ENCODE measurements at regions not wholly inside any gene's neighbourhood (a gene's known extent, or its start where the extent isn't known, plus 50 kb on each side); places are given as distances from the start of the nearest gene placed in this dataset.
A peak's percentile ranks its signal among the peaks of the same experiment; 100 is the strongest.

DNA sequence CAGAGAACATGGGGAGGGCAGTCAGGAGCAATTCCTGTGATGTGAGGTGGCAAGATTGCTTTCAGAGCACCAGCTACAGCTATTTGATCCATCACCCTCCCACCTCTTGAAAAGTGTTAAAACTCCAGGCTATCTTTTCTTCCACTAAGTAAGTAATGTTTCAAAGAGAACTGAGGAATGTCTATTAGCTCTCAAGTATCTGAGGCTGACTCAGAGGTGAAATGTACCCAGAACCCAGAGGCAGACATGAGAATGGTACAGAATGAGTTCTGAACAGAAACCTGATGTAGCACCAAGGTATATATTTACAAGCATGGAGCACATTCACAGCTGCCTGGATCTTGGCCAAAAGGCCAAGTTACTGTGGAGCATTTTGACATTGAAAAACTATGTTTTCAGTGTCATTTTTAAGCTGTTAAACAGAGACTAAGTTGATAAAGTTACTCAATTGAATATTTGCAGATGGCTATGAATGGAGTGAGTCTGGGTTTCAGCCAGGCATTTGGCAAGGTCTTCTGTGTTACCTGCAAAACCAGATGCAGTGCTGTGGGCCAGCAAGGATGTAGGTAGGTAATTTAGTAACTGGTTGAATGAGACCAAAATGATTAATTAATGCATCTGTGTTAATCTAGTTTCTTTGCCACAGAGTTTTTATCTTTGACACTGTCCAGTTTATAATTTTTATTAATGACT lies 227.7 kb upstream of the CD96 start:
- DNase-seq, result no peak

DNA sequence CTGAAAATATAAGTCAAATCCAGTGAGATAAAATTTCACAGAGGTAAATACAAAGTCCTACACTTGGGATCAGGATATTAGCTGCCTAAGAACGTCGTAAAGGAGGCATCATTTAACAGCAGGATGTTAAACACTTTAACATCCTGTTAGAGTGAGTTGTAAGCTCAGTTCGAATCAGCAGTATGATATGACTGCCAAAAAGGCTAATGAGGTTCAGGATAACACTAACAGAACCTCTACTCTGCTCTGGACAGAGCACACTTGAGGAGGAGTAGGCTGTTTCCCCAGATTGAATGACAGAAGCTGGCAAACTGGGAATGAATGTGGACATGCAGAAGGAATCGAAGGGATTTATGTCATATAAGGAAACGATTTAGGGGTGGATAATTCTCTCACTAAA lies 227.1 kb upstream of the CD96 start:
- DNase-seq, result peak; percentile 22

DNA sequence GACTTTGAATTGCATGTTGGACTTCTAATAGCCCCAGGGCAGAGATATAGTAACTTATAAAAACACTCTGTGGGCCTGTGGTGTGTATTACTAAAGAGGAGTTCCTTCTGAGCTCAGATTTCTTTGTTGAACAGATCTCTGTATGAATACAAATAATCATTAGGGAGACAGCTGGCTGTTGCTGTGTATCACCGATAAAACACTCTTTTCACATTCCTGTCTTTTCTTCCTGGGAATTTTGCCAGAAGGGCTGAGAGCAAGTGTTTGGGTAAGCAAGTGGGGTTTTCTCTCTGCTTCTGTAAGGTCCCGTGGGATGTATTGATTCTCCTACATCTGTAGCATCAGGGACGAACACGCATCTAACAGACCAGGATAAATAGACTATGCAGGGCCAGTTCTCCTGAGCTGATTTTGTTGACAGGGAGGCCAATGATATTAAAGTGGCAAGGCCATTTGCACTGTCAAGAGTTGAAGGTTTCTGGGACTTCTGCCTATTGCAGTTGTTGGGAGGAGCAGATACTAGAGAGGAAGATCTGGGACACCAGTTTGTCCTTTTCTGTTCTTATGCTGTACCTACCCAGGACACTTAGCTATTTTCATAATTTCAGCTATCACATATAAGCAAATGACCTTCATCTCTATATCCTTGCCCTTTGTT lies 225.9 kb upstream of the CD96 start:
- DNase-seq, result peak; percentile 14

DNA sequence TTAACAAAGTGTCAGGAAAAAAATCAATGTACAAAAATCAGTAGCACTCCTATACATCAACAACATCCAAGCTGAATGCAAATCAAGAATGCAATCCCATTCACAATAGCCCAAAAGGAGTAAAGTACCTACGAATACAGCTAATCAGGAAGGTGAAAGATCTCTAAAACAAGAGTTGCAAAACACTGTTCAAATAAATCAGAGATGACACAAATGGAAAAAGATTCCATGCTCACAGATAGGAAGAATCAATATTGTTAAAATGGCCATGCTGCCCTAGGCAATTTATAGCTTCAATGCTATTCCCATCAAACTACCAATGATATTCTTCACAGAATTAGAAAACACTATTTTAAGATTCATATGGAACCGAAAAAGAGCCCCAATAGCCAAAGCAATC lies 223.7 kb upstream of the CD96 start:
- DNase-seq, result no peak

DNA sequence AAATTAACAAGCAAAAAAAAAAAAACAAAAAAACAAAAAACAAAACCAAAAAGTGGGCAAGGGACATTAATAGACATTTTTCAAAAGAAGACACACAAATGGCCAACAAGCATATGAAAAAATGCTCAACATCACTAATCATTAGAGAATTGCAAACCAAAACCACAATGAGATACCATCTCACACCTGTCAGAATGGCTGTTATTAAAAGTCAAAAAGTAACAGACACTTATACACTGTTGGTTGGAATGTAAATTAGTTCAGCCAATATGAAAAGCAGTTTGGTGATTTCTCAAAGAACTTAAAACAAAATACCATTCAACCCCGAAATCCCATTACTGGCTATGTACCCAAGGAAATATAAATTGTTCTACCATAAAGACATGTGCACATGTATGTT lies 222.4 kb upstream of the CD96 start:
- DNase-seq, result no peak

DNA sequence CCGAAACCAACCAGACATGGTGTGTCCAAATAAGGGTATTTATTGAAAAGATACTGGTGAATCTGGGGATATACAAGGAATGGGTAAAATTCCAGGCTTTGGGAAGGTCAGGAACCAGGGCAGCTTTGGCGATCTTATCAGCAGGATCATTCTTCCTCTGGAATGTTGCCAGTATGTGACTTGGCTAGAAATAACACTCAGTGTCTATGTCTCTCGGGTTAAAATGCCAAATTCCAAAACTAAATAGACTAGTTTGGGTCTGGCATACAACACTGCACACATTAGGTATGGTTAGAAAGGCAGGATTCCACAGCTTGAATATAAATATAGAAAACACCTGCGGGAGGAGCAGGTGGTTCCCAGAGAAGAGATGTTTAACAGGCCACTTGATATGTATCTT lies 220.2 kb upstream of the CD96 start:
- peak; percentile 59 for DNase-seq

DNA sequence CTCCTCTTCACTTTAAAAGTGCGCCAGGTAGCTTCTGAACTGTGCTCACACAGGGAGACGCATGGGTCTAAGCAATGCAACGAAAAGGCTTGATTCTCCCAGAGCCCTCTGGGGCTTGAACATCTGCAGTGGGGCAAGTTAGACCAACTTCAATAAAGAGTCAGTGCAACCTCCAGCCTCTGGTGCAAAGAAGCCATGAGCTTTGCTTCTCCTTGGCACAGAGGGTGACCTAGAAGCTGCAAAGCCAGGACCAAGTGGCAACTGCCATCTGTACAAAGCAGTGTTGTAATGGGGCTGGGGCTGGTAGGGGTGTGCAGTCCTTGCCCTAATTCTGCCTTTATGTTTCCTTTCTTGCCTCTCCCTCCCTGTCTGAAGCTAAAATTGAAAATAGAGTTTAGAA lies 219.0 kb upstream of the CD96 start:
- DNase-seq, result no peak

DNA sequence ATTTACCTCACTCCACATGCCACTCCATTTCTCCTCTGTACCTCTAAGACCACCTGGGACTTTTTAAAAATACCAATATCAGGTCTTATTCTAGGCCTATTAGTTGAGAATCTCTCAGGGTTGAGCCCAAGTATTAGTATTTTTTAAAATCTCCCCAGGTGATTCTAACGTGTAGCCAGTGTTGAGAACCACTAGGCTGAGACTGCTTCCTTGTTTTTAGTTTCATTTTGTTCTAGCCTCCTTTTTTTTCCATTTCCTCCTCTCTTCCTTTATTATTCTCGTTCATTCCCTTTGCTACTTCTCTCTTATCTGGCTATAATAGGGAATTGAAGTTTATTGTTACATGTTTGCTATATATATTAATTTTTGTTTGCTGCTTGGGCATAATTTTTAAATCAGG lies 217.8 kb upstream of the CD96 start:
- DNase-seq, result peak; percentile 11

DNA sequence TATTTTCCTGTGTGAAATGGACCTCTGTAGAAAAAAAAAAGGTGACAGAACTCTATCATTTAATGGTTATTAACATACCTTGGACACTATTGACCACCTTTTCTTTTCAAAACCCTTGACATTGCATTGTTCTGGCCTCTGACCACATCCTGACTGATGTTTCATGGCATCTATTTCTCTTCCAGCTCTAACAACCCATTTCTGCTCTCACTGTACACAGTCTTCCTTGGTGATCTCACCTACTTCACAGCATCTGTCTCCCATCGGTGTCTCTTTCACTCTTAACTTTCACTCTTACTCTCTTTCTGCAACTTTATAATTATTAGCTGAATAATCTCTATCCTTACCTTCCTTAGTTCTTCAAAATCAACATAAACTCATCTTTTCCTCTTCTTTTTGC lies 217.4 kb upstream of the CD96 start:
- DNase-seq, result peak; percentile 15

DNA sequence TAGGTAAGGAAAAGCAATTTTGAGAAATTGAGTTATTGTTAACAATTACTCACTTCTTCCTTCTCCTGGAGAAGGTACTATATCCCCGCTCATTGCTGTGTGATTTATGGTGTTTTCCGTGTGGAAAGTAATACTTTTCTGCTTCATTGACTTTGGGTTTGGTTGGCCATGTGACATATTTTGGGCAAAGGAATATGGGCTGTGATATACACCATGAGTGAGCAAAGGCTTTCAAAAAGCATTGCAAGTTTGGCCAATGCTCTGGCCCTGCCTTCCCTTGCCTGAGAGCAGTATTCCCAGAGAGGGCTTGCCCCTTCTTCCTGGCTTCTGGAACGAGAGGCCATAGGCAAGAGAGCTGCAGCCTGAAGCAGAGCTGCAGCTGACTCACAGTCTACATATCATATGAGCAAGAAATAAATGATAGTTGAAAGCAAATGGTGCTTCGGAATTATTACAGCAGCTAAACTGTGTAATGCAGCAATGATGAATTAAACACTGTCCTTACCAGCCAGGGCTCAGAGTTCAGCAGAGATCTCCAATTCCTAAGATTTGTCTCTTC lies 216.8 kb upstream of the CD96 start:
- DNase-seq, result no peak

DNA sequence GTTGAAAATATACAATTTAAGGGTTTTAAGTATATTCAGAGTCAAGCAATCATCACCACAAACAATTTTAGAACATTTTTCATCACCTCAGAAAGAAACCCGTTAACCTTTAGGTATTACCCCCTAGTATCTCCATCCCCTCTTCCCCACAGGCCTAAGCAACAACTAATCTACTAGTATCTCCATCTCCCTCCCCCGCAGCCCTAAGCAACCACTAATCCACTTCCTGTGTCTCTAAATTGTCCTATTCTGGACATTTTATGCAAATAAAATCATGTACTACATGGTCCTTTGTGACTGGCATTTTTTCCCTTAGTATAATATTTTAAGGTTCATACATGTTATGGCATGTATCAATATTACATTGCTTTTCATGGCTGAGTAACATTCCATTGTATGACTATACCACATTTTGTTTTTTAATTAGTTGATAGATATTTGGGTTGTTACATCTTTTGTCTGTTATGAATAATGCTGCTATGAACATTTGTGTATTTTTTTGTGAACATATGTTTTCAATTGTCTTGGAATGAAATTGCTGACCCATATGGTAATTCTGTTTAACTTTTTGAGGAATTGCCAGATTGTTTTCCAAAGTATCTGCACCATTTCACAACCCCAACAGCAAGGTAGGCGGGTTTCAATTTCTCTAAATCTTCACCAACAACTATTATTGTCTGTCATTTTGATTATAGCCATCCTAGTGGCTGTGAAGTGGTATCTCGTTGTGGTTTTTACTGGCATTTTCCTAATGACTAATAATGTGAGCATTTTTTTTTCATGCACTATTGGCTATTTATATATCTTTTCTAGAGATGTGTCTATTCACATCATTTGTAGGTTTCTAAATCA lies 215.6 kb upstream of the CD96 start:
- DNase-seq, result no peak

DNA sequence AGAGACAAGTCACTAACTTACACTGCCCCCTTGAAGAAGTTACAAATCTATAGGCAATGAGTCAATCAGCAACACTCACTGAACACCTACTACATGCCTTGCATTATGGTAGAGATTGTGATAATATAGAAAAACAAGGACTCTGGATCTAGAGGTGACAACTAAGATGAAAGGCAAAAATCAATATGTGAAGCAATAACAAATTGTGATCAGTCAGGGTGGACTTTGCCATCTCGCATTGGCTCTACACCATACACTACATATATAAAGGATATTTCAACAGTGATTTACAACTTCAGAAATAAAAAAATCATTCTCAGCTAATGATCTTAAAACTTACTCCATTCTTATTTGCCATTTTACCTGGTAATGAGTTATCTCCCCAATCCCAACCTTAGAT lies 210.7 kb upstream of the CD96 start:
- DNase-seq, result no peak

DNA sequence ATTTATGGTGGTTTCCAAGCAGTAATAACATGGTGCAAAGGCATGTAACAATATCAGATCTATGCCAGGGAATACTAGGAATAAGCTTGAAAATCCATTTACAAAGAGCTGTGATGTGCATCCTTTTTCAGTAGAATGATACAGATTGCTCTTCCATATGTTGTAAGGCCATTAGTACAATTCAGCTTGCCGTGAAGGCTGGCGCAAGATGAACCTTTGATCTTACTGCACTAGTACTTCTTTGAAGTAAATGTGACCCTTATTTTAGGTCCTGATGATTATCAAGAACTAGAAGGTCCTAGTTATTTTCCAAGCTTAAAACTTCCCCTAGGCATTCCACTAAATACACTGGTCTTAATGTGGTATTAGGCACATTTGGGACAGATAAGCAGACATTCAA lies 210.1 kb upstream of the CD96 start:
- DNase-seq, result no peak

DNA sequence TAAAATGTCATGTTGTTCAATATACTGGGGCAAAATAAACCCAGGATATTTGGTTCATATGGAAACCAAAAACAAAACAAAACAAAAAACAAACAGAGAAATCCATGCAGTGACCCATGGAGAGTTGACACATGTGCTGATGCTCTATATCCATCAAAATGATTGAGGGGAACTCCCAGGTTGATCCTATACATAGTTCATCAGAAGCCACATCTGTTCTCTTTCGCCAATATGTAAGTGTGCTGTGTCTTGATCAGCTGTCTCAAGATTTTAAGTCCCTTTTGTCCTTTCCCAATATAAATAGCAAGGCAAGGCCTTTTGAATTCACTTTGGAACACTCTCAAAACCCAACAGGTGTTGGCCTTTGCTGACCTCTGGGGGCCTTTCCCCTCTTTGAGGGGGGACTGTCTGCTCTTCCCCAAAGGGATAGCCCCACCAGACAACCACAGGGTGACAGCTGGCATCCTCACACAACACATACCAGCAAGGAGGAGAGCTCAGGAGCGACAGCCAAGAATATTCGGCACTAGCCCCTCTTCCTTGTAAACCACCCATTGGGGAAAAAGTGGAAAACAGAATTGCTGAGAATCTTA lies 209.4 kb upstream of the CD96 start:
- no peak for DNase-seq

DNA sequence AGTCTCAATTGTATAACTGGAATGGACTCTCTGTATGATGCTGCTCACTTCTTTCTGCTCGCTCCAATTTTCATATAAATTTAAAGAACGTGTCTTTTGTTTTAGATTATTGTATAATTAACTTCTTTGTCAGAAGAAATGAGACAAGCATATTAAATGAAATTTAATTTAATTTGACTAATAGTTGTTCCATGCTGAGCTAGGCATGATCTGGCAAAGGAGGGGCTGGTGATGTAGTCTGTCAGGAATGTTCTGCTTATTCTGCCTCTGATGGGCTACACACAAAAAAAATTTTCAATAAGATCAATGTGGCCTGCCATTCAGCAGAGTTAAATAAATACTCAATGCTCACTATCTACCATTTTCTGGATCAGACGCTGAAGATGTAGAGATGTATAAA lies 208.4 kb upstream of the CD96 start:
- no peak for DNase-seq

DNA sequence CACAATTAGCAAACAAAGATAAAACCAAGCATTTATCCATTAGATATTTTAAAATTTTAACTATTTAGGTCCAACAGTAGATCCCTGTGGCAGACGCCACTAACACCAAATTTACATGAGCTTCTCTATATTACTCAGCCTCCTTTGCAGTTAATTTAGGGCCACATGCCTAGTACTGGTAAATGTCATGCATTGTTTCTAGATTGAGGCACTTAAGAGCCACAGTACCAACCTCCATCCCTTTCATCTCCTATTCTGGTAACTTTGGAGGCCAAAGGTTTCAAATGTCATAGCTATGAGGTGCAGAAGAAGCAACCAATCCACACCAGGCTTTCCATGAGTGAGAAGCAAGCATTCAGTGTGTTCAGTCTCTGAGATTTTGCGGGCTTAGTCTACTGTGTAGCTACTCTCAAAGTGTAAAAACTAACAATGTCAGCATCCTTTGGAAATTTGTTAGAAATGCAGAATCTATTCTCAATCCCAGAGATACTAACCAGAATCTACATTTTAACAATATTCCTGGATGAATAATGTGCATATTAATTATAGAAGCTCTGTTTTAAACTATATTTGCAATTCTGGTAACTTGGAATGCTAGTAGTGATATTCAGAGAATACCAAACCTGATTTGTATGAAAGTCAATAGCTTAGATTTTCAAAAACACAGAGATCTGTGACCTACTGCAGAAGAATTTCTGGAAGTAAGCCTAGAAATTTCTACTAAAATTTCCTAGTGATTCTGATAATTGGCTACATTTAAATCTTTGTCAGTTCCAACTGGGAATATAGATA lies 206.3 kb upstream of the CD96 start:
- no peak for DNase-seq

DNA sequence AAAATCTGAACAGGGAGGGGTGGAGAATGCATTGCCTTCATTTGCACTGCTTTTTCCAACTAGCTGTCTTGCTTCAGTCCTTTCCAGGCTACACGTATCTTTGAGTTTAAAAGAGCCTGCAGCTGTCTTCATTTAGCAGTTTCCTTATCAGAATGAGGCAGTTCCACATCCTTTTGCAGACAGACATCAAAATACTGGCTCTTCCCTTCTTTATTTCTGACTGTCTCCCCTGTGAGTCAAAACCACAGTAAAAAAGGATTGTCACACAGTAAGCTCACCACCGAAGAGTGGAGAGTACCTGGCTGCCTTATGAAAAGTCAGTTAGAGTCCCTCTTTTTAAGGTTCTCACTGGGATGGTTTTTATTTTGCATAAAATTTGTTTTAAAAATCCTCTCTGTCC lies 205.5 kb upstream of the CD96 start:
- no peak for DNase-seq

DNA sequence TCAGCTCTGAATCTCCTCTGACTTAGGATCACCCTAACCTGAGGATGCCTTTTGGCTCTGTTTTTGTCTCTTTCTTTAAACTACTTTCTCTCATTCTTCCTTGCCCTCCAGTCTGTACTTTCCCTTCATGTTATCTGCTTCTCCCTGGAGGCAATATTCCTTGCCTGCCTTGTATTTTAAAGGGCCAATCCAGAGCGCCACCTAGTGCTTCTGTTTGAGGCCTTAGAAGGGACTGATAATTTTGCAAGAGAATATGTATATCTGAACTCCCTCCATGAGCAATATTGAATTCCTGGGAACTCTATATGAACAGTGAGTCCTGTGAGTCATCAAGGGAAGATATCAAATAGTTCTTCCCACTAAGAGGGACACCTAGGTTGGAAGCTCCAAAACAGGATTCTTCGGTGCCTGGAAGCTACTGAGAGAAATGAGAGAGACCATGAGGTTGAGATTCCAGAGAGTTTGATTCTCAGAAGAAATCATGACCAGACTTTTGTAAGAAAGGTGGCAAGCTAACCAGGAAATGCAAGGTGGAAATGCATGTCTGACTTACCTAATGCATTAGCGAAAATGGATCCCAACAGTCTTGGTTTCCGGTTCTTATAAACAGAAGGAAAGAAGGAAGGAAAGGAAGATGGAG lies 203.8 kb upstream of the CD96 start:
- peak; percentile 40 for DNase-seq

DNA sequence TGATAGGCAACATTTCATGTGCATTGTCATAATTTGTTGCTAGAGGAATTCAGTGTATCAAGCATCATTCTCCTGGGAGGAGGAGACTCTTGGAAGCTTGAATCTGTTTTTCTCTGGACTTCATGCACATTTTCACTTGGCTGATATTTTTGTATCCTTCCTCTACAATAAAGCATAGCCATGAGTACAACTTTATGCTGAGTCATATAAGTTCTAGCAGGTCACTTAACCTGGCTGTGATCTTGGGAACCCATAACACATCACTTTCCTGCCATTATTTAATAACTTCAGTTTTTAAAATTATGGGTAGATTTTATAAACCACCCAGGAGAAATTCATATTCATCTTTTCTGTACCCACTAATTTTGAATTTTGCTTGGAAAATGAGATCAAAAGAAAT lies 203.0 kb upstream of the CD96 start:
- DNase-seq, result no peak

DNA sequence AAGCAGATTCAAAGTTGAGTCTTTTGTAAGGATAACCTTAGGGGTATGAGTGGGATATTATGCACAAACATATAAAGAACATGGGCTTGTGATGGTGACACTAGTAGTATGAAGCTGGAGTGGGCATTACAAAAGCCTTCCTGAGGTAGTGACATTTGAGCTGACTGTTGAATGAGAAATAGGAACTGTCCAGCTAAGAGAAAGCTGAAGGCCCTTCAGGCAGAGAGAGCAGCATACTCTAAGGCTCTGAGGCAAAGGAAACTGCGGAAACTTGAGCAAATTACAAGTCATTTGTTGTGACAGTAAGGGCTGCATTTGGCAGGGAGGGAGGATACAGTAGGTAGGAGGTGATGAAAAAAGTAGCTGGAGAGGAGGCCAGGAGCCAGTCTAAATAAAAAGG lies 190.7 kb upstream of the CD96 start:
- no peak for DNase-seq

DNA sequence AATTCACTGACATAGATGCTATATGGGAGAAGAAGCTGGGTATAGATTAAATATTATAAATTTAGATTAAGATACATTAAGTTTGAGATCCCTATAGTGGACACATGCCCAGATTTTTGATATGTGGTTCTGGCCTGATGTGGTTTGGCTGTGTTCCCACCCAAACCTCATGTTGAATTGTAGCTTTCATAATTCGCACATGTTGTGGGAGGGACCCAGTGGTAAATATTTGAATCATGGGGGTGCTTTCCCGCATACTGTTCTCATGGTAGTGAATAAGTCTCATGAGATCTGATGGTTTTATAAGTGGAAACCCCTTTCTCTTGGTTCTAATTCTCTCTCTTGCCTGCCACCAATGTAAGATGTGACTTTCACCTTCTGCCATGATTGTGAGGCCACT lies 189.4 kb upstream of the CD96 start:
- DNase-seq, result no peak
